DND-41 (cell line): ENCODE measurements at regions not wholly inside any gene's neighbourhood (a gene's known extent, or its start where the extent isn't known, plus 50 kb on each side); places are given as distances from the start of the nearest gene placed in this dataset.

ENCODE experiments used
- EZH2 ChIP-seq: IDR thresholded peaks from 3 replicates; pipeline ENCODE4 v1.6.1; 2012; ENCODE audit warnings: borderline replicate concordance, low read depth, mild to moderate bottlenecking, moderate library complexity, low read length, inconsistent platforms; ENCODE audit not compliant: severe bottlenecking
- TF ChIP-seq, protein P1 (sequence below): IDR thresholded peaks from 2 replicates; pipeline ENCODE4 v1.5.1; 2012; ENCODE audit warnings: borderline replicate concordance, low read length, moderate library complexity, mild to moderate bottlenecking; ENCODE audit not compliant: poor library complexity, severe bottlenecking; ENCODE audit errors: extremely low read depth

DNA sequence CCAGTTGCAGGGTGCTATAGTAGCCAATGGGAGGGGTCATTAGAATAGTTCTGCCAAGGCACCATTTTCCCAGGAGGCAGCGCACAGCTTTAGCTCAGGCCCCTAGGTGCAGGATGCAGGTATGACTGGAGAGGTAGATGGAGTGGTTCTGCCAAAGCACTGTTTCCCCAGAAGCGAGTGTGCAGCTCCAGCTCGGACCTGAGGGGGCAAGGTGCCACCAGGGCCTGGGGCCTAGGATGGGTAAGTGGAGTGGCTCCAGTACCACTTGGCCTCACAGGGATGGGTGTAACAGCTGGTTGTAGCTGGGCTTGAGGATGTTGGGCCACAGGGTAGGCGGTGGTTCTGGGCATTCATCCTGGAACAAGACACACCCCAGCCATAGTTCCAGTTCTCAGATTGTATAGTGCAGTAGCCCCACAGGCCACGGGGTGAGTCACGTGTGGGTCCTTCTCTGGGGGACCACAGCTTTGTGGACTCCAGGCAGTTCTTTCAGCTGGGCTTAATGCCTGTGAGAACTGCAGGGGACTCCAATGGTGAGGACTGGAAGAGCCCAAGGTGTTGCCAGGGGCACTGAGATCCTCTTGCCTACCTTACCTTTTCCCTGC, 185.5 kb upstream of the ANKH start:
- TF ChIP-seq, protein P1, sequence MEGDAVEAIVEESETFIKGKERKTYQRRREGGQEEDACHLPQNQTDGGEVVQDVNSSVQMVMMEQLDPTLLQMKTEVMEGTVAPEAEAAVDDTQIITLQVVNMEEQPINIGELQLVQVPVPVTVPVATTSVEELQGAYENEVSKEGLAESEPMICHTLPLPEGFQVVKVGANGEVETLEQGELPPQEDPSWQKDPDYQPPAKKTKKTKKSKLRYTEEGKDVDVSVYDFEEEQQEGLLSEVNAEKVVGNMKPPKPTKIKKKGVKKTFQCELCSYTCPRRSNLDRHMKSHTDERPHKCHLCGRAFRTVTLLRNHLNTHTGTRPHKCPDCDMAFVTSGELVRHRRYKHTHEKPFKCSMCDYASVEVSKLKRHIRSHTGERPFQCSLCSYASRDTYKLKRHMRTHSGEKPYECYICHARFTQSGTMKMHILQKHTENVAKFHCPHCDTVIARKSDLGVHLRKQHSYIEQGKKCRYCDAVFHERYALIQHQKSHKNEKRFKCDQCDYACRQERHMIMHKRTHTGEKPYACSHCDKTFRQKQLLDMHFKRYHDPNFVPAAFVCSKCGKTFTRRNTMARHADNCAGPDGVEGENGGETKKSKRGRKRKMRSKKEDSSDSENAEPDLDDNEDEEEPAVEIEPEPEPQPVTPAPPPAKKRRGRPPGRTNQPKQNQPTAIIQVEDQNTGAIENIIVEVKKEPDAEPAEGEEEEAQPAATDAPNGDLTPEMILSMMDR, result no peak
- no peak for TF ChIP-seq EZH2
